Hepatocyte (in vitro differentiated cells): ENCODE measurements at regions not wholly inside any gene's neighbourhood (a gene's known extent, or its start where the extent isn't known, plus 50 kb on each side); places are given as distances from the start of the nearest gene placed in this dataset.

ENCODE experiments used
- DNase-seq: peaks from one replicate; pipeline ENCODE4 v3.0.0-alpha.2; 2016; ENCODE audit warnings: low spot score
- H2AFZ ChIP-seq: fragments of 200-600 bp; sonication (generic); 2 replicates; pipeline ENCODE4 v1.6.0; 2016; ENCODE audit warnings: antibody characterized with exemption, mild to moderate bottlenecking
- H3K27ac ChIP-seq: fragments of 200-600 bp; sonication (generic); 2 replicates; pipeline ENCODE4 v1.5.1; 2016; ENCODE audit warnings: mild to moderate bottlenecking
- H3K27me3 ChIP-seq: fragments of 200-600 bp; sonication (generic); 2 replicates; pipeline ENCODE4 v1.6.1; 2016
- H3K36me3 ChIP-seq: fragments of 200-600 bp; sonication (generic); replicated peaks from 2 replicates; pipeline ENCODE4 v1.5.1; 2016; ENCODE audit warnings: low read depth; ENCODE audit not compliant: insufficient read depth
- H3K4me1 ChIP-seq: fragments of 200-600 bp; sonication (generic); 2 replicates; pipeline ENCODE4 v1.5.1; 2016; ENCODE audit warnings: mild to moderate bottlenecking, moderate library complexity; ENCODE audit not compliant: insufficient read depth
- H3K4me2 ChIP-seq: fragments of 200-600 bp; sonication (generic); 2 replicates; pipeline ENCODE4 v1.6.0; 2016
- H3K4me3 ChIP-seq: fragments of 200-600 bp; sonication (generic); 2 replicates; pipeline ENCODE4 v1.5.1; 2016; ENCODE audit warnings: mild to moderate bottlenecking
- H3K79me2 ChIP-seq: fragments of 200-600 bp; sonication (generic); 2 replicates; pipeline ENCODE4 v1.6.0; 2017; ENCODE audit warnings: mild to moderate bottlenecking
- H3K9me2 ChIP-seq: fragments of 200-600 bp; sonication (generic); replicated peaks from 2 replicates; pipeline ENCODE4 v1.6.0; 2017; ENCODE audit warnings: mild to moderate bottlenecking; ENCODE audit not compliant: insufficient read depth
- H3K9me3 ChIP-seq: fragments of 200-600 bp; sonication (generic); 2 replicates; pipeline ENCODE4 v1.5.1; 2016; ENCODE audit warnings: low read depth, mild to moderate bottlenecking
- H4K20me1 ChIP-seq: fragments of 200-600 bp; sonication (generic); 2 replicates; pipeline ENCODE4 v1.6.0; 2016; ENCODE audit warnings: mild to moderate bottlenecking; ENCODE audit not compliant: insufficient read depth, poor library complexity, severe bottlenecking
- CTCF ChIP-seq: fragments of 200-600 bp; sonication (generic); IDR thresholded peaks from 2 replicates; pipeline ENCODE4 v1.5.1; 2016; ENCODE audit warnings: antibody characterized with exemption, mild to moderate bottlenecking; ENCODE audit not compliant: poor library complexity
- EZH2 ChIP-seq: fragments of 200-600 bp; sonication (generic); IDR thresholded peaks from 2 replicates; pipeline ENCODE4 v1.6.1; 2016; ENCODE audit warnings: antibody characterized with exemption, mild to moderate bottlenecking, borderline replicate concordance
- EZH2phosphoT487 ChIP-seq: fragments of 200-600 bp; sonication (generic); IDR thresholded peaks from one replicate; pipeline ENCODE4 v1.6.1; 2018; ENCODE audit warnings: antibody characterized with exemption, mild to moderate bottlenecking, low read depth, moderate library complexity; ENCODE audit not compliant: unreplicated experiment, severe bottlenecking
- WGBS: methylation state at CpG from one replicate; pipeline ENCODE4 v1.1.6; 2016; ENCODE audit warnings: low lambda C conversion rate; ENCODE audit errors: missing lambda C conversion rate; 5-methylcytosine and 5-hydroxymethylcytosine counted together

DNA sequence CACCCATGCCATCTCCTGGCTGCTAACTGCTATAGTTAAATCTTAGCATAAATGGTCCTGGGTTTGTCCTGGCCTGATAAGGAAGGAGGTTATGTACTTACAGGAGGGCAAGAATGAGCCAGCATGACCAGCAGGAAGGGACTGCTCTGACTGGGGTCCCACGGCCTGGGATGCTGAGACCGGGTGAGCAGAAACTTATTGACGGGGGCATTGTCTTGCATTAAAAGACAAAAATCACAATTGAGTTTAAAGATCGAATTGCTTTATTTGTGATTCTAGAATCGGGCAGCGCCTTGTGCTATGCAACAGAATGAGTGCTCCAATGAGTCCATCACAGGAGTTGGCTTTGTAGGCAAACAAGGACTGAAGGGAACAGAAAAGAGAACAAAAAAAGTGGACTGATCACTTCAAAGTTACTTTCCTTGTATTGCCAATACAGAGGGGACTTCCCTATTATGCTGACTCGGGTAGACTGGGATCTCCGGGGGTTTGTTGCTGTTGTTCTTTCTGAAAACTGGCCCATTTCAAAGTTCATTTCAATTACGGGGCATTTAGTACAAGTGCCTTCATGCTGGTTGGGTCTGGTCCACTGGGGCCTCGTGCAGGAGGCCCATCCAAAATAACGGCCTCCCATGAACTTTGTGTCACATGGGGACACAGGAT, 87.1 kb upstream of the SLC66A3 start:
- H3K36me3 ChIP-seq: no peaks in the 10 kb centered on the region
- peaks cover 3% of the 10 kb centered on the region for H3K27me3 ChIP-seq
- no peak overlapping the region for H3K4me3 ChIP-seq
- H3K27ac ChIP-seq: no peak overlapping the region
- no peaks in the 10 kb centered on the region for H3K79me2 ChIP-seq
- H3K4me1 ChIP-seq: peaks cover 3% of the 10 kb centered on the region
- WGBS: 88% methylated on average over 11 of the region's 11 CpGs
- no peak overlapping the region for H3K4me2 ChIP-seq
- no peak for DNase-seq
- no peaks in the 10 kb centered on the region for H3K9me2 ChIP-seq
- no peak overlapping the region for H2AFZ ChIP-seq
- H3K9me3 ChIP-seq: no peaks in the 10 kb centered on the region
- no peak for TF ChIP-seq CTCF
- TF ChIP-seq EZH2phosphoT487: no peak
- TF ChIP-seq EZH2: no peak
- no peaks in the 10 kb centered on the region for H4K20me1 ChIP-seq

DNA sequence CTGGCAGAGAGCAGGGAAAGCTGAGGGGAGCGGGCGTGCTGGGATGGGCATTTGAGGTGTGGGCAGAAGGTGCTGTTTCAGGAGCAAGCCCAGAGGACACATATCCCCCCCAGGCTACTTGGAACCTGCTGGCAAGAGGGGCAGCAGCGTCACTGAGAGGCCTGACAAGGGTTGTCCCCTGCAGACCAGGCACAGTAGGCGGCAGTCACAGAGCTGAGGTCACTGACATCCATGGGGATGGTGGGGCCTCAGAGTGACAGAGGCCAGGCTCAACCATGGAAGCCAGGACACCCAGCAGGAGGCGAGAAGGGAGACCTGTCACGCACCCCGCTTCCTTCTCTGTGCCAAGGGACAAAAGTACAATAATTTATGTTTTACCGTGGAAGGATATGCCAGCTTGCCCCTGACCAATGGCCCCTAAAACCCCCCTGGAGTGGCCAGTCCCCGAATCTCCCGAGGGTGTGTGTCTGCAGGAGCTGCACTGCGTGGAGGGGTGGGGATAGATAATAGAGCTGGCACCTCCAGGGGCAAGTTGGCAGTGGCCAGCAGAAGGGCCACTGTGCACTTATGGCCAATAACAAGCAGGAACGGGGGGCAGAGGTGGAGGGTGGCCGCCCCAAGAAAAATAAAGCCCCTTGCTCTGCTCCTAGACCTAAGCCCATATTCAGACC, 86.3 kb upstream of the SLC66A3 start:
- Histone ChIP-seq H3K27ac (no peak overlapping the region), H3K27me3 (peaks cover 3% of the 10 kb centered on the region), H2AFZ (no peak overlapping the region), H3K4me3 (no peak overlapping the region), H3K79me2 (no peaks in the 10 kb centered on the region), H4K20me1 (no peaks in the 10 kb centered on the region), H3K9me2 (no peaks in the 10 kb centered on the region), H3K4me1 (peaks cover 10% of the 10 kb centered on the region), H3K4me2 (no peak overlapping the region), H3K9me3 (no peaks in the 10 kb centered on the region), H3K36me3 (no peaks in the 10 kb centered on the region)
- no peak for DNase-seq
- TF ChIP-seq EZH2phosphoT487: no peak
- TF ChIP-seq CTCF: no peak
- no peak for TF ChIP-seq EZH2
- 89% methylated on average over 13 of the region's 13 CpGs for WGBS

DNA sequence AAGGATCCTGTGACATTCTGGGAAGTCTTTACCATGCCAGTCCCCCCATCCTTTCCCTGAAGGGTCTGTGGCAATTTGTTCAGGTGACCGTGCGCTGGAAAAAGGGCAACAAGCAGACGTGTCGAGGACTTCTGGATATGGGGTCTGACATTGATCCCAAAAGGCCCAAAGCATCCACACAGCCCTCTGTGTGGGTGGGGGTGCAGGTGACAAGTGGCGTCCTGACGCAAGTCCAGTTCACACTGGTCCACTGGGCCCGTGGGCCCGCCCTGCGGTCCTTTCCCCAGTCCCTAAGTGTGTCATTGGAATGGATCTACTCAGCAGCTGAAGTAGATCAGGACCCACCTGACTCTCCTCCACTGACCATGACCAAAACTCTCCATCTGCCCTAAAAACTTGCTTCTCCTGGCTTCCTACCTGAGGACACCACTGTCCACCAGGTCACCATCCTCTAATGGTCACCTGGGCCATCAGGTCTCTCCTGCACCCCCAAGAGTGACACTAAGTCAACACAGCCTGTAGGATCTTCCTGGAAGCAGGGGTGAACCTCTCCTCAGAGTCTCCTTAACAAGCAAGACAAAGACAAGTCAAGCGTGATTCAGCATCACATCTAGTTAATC, 85.6 kb upstream of the SLC66A3 start:
- peaks cover 3% of the 10 kb centered on the region for H3K27me3 ChIP-seq
- no peak overlapping the region for H3K27ac ChIP-seq
- no peak for TF ChIP-seq CTCF
- no peak for TF ChIP-seq EZH2
- no peak for TF ChIP-seq EZH2phosphoT487
- H3K79me2 ChIP-seq: no peaks in the 10 kb centered on the region
- H2AFZ ChIP-seq: no peak overlapping the region
- 96% methylated on average over 10 of the region's 10 CpGs for WGBS
- peaks cover 11% of the 10 kb centered on the region for H3K4me1 ChIP-seq
- H3K9me2 ChIP-seq: no peaks in the 10 kb centered on the region
- no peak overlapping the region for H3K4me3 ChIP-seq
- no peak for DNase-seq
- no peak overlapping the region for H3K4me2 ChIP-seq
- H4K20me1 ChIP-seq: no peaks in the 10 kb centered on the region
- H3K9me3 ChIP-seq: no peaks in the 10 kb centered on the region
- H3K36me3 ChIP-seq: no peaks in the 10 kb centered on the region
